ENCODE measurements at regions not wholly inside any gene's neighbourhood (a gene's known extent, or its start where the extent isn't known, plus 50 kb on each side); places are given as distances from the start of the nearest gene placed in this dataset.
"Not testable (repeated sequence)": the region's sequence is repeated elsewhere in the genome, so short reads cannot be mapped to it uniquely, and the experiment has no call there.

DNA sequence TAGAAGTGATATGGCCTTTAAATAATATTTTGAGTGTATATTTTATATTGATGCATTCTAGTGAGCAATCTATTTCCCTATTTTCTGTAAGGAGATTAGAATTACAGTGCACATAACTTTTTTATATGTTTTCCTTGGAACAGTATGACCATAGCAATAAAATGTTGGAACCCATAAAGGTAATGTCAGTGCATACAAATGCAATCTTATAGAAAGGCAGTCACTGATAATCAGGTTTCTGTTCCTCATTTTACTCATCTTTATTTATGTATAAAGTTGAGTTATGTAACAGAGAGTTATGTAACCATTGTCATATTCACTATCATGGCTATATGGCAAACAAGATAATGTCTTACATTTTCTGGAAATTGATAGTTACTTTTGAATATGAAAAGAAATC lies 179.9 kb upstream of the NETO1 start:
- no peak for DNase-seq

DNA sequence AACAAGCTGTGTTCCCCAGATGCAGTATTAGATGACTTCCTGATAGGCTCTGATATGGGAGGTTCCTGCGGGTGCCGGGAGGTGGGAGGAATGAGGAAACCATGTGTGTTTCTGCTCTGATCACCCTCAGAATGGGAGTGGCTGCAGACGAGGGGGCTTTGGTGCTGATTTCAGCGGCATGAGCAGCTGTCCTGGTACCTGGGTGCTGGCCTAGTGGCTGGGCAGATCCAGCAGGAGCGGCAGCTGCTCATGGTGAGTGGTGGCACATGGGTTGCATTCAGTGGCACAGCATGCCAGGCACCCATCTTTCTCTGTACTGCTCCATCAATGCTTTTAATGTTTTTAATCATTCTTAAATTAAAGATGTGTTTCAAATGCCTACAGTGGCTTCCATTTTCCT lies 177.2 kb upstream of the NETO1 start:
- DNase-seq: no peak

DNA sequence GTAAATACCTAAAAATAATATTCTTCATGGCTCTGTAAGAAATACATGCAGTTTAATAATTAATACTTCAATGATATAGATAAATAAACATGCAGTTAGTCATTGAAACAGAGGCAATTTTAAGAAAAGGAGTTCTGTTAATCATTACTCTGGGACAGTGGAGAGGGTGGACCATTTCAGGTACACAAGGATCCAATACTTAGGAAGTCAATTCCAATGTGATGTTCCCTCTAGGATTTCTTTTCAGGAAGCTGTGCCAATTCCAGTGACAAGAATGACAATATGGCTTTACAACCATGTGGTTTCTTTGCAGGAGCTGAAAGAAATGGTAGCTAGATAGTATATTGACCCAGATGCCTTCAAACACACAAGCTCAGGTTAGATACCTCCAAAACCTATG lies 175.8 kb upstream of the NETO1 start:
- DNase-seq: no peak

DNA sequence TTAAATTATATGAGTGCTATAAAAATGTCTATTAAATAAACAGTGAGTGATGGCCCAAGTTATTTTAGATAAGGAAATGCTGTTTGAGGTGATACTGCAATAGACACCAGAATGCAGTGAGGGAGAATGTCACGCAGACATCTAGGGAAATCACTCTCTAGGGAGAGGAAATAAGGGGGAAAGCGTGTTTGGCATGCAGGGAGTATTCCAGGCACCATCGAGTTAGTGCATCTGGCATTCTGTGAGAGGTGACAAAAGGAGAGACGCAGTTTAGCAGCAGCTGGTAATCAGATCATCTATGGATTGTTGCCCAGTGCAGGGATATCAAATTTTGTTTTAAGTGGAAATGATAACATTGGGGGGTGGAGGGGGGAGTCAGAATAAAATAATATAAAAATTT lies 175.4 kb upstream of the NETO1 start:
- no peak for DNase-seq

DNA sequence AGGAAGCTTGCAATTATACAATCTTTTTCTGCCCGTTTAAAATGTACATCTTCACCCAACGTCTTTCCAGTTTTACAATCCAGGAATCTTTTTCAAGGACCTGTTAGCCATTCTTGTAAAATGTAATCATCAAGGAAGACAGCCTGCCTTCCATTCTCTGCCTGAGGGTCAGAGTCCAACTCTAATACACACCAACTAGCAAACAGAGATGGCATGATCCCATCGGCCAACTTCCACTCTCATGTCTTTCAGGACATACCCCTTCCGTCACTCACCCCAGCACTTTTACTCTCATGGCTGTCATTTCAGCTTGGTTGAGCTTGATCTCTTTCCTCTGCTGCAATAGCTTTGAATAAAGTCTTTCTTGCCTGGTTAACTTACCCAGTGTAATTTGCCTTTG lies 172.5 kb upstream of the NETO1 start:
- DNase-seq: no peak

DNA sequence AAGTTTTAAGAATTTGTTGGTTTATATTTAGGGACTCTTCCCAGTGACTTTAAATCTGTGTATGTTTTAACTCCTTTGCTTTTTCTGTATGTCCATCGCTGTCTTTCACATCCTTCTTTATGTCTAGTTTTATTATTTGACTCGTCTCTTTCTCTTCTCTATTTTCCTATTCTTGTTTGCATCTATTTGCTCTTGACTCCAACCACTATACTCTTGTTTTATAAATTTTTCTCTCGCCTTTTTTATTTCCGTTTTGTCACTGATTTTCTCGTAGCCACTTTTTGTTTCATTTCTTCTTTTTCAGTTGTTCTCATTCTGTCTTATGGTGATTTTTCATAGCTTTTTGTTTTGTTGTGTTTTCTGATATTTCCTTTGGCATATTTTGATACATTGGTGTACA lies 170.5 kb upstream of the NETO1 start:
- DNase-seq: no peak

DNA sequence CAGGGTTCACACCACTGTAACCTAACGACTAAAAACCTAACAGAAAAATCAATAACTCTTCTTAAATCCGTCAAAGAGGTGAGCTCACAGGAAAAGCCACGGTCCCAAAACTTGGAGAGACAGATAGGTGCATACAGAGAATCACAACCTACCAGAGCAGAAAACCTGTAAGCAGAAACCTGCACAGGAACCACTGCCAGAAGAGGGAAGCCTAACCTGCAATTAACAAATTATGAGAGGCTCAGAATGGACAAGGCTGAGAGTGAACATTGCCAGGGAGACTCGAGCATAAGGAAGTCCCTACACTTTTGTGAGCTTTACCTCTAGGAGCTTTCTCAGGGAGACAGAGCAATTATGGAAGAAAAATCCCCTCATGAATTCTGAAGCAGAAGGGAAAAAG lies 156.2 kb upstream of the NETO1 start:
- no peak for DNase-seq

DNA sequence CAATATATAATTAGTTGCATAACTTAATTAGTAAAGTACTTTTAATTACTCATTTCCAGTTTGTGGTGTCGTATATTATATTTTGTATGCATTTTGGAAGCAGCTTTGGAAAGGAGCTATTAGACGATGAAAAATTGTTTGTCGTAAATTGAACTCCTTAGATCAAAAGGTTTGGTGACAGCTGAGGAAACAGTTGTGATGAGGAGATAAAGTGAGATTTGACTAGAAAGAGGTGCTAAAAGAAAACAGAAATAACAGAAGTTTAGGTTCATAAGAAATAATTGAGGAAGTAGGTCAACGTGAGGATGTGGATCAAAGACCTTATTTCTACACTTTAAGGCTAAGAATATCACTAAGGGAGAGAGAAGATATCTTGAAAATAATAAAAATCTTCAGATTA lies 141.9 kb upstream of the NETO1 start:
- no peak for DNase-seq

DNA sequence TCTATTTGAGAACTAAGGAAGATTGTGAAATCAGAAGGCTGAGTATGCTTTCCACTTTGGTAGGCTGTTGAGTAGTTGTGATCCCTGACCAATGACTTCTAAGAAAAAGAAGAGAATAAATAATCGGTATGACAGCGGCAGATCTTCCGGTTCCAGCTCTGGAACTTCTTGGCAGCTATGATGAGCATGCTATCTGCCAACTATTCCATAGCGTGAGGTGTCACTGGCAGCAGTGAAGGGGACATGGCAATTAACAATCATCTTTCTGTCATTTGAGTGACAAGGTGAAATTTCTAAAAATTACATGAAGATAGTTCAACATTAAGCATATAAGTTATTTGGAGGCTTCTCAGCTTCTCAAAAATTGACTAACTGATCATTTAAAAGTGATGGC lies 140.1 kb upstream of the NETO1 start:
- no peak for DNase-seq

DNA sequence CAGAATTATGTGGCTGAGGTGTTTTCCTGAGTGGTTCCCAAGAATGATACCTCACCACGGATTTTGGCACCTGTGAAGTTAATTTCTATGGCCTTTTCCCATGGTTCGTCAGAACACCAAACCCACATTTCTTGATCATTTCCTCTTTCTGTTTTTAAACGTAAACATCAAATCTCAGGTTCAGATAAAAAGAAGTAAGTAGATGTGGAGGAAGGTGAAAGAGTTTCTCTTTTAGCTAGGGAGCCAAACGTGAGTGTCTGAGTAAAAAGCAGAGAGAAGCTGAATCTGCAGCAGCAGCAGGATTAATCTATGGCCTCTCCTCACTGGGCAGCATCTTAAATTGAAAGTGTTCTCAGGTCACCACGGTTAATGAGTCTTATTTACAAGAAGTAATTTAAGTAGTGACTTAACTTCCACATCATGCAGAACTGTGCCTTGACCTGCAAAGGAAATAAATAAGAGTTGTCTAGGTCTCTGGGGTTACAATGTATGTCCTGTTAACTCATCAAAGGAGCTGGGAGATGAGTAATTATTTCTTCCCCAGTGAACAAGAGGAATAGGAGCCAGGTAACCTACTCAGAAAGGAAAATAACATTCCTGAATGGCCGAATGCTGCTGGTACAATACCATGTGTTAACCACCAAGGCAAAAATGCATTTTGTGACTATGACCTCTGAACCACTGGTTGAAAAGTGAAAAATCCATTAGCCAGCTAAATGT lies 139.6 kb upstream of the NETO1 start:
- no peak for DNase-seq

DNA sequence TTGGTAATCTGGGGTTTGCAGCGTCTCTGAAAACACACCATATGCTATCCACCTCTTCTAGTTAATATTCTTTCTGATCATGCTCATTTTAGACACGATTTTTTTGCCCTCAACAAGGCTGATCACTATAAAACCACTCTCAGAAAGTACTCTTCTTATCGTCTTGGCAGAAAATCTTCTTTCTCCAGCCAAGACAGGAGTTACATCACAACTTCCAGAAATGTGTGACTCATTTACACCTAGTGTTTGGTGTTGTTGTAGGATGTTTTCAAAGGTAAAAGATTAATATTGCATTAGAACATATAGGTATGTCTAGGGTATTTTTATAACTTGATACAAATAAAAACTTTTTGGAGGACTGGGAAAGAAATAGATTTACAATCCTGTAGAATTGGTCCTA lies 138.5 kb upstream of the NETO1 start:
- DNase-seq: no peak

DNA sequence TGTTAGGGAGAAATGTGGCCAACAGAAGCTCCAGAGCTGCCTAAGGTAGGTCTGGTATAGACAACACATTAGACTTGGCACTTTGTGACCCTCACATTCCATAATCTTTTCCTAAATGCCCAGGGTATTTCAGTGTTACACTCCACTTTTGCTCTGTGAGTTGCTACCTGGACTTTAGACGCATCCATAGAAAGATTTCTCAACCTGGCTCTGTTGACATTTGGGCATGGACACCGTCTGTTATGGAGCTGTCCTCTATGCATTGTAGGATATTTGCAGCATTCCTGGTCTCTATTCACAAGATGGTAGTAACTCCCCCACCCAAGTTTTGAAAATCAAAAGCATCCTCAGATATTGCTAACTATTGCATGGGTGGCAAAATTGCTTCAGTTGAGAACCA lies 136.5 kb upstream of the NETO1 start:
- DNase-seq: no peak

DNA sequence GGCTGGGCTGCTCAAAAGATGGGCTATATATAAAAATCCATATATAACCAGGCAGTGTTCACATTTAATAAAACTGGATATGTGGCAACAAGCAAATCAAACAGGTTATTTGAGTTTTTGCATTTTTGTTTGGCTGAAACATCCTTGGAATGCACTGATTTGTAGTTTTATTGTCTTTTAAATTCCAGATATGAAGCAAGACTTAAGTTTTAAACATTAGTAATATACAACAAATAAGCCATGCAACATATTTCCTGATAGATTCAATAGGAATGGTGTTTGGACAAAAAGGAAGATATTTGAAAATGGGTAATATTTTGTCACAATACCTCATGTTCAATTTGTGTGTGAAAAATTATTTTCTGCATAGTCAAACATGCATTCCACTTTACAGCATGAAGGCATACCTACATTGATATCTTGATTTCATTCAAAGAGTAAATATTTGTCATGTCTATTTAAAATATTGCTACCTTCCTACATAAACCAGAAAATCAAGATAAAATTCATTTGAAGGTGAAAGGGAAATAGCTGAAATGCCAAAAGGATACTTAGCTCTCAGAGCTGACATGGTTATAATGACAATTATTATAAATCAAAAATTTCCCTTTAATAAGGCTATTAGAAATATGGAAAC lies 132.3 kb upstream of the NETO1 start:
- DNase-seq: no peak

DNA sequence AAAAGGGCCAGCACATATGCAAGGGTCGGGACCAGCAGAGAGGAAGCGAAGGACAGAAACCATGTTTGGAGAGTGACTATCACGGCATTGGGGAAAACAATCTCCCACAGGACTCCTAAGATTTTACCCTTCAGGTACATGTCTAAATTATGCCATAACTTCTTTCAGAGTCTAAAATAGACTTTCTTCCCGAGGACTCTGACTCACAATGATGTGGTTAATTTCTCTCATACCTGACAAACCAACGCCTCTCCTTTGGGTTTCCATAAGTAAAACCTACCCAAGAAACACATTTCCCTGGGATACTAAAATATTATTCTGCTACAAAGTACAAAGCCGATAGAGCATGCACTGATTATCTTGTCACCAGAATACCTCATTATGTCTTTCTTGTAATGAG lies 127.8 kb upstream of the NETO1 start:
- no peak for DNase-seq

DNA sequence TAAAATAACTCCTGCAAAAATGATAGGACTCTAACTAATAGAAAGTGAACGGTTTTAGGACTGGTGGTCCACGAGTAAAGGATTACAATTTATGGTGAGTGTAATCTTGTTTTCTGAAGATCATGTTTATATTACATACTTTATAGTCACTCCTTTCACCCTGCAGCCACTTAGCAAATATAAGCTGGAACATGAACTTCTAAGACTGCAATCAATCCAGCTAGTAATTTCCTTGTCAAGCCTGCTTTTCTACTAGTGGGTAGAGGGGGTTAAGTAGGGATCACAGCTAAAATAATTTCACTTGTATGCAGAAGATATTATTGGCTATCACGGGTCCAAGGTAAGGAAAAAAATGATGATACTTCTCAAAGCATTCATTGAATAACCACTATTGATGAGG lies 125.5 kb upstream of the NETO1 start:
- DNase-seq: no peak

DNA sequence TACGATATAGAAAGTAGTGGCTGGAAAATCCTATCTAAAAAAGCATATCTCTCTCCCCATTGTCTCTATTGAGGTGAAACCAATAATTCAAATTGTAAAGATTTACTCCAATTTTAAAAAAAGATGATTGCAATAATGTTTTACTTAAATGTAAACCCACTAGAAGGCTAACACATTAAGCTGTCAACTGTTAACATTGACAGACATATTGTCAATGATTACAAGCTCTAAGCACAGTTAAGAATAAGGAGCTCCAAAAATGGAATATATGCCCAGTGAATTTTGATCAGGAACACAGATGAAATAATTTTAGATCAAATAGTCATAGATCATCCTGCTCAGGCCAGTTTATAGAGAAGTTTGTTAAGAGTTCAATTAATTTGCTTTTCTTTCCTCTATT lies 123.6 kb upstream of the NETO1 start:
- DNase-seq: no peak

DNA sequence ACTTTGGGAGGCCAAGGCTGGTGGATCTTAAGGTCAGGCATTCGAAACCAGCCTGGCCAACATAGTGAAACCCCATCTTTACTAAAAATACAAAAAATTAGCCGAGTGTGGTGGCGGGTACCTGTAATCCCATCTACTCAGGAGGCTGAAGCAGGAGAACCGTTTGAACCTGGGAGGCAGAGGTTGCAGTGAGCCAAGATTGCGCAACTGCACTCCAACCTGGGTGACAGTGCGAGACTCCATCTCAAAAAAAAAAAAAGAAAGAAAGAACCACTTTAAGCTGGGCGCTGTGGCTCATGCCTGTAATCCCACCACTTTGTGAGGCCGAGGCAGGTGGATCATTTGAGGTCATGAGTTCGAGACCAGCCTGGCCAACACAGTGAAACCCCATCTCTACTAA lies 119.8 kb upstream of the NETO1 start:
- DNase-seq: not testable (repeated sequence)

DNA sequence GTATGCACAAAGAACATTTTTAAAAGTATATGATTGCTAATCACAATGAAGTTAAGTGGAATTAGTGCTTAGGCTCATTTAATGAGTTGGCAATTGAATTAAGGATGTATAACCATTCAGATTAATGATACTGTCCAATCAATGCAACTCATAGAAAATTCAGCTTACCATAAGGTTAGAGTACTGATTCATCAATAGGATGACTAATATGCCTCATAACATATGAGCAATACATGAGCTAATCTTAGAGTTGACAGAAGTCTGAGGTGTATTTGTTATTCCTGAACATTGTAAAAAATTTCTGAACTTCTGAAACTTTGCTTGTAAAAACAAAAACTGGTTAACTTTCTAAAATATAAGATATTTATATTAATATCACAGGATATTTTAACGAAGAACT lies 118.3 kb upstream of the NETO1 start:
- DNase-seq: no peak

DNA sequence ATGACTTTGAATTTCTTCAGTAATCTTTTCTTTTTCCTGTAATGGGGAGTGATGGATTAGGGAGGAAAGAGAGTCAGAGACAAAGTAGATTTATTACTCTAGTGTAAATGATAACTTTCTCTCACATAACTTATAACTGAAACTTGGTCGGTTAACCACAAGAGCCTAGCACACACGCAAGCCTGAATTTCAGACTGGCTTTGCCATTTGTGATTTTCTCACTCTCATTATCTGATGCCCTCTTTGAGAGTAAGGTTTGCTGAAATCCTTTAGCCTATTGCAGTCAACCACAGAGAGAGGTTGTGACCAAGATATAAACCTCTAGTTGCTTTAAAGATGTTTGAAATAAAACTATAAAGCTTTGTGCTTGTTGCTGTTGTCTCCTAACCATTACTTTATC lies 117.9 kb upstream of the NETO1 start:
- DNase-seq: no peak

DNA sequence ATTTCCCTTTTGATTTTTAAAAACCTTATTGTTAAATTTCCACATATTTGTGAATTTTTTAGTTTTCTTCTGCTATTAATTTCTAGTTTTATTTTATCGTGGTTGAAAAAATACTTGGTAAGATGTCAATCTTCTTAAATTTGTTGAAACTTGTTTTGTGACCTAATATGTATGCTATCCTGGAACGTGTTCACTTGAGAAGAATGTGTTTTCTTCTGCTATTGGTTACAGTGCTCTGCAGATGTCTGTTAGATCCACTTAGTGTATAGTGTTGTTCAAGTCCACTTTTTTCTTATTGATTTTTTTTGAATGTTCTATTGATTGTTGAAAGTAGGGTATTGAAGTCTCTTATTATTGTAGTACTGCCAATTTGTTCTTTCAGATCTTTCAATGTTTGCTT lies 116.5 kb upstream of the NETO1 start:
- DNase-seq: no peak

DNA sequence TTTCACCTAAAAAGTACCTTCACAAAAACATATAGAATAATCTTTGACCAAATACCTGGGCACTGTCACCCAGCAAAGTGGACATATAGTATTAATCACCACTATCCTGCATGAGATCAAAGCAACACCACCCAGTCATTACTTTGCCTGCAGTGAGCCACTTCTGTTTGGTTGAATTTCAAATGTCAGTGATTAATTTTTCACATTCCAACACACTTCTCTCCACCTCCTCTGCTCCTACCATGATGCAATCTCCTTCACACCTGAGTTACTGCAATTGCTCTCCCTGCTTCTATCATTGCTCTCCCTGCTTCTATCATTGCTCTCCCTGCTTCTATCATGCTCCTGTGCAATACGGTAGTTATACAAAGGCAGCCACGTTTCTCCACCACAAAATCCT lies 106.1 kb upstream of the NETO1 start:
- no peak for DNase-seq

DNA sequence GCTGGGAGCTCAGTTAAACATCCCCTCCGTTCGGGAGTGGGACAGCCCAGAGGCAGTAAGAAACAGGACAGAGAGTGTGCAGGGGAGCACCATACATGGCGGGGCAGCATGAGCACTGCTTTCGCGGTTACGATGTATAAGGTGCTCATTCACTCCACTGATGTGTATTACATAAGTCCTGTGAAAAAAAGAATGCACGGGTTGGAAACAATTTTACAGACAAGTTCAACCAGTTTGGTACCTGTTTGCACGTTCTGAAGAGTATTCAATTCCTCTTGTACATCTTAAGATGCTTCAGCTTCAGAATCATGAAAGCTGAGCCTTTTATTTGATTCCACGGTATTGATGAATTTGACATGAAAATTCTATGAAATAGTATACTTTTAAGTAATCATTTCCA lies 97.8 kb upstream of the NETO1 start:
- no peak for DNase-seq

DNA sequence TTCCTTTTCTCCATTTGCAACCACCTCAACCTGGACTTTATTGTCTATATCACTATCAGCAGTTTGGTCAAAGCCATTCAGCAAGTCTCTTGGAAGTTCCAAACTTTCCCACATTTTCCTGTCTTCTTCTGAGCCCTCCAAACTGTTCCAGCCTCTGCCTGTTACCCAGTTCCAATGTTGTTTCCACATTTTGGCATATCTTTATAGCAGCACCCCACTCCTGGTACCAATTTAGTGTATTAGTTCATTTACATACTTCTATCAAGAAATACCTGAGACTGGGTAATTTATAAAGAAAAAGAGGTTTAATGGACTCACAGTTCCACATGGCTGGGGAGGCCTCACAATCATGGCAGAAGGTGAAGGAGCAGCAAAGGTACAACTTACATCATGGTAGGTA lies 90.4 kb upstream of the NETO1 start:
- DNase-seq: not testable (repeated sequence)

DNA sequence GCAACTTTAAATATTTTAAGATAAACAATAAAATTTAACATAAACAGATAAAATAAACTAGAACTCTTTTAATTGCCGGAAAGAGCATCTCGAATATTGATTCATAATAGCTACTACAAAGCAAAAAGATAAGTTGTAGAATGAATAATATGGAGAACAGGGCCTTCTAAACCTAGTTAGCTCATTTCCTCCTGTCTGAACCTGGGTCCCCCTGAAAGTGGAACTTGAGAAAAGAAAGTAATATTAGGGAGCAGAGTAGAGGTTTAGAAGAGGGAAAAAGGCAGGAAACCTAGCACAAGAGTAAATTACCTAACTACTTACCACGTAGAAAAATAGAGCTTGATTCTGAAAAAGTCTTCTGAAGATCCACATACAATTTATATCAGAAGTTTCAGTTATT lies 80.7 kb upstream of the NETO1 start:
- no peak for DNase-seq

DNA sequence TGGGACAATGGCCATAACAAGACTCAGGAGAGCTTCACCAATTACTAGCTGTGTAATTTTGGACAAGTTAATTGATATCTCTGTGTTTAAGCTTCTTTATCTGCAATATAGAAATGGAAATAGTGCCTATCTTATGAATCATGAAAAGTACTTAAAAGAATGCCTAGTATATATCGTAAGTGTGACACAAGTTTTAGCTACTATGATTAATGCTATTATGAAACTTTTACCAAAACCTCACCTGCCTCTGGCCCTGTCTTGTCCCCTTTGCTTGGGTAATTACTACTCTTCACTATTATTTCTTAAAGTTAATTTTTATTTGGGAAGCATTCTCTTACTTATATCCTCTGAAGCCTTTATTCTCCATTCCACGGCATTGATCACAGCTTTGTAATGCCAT lies 75.0 kb upstream of the NETO1 start:
- no peak for DNase-seq

Data from midbrain (tissue), 1 donor.